SK-N-MC (cell line): ENCODE measurements at regions not wholly inside any gene's neighbourhood (a gene's known extent, or its start where the extent isn't known, plus 50 kb on each side); places are given as distances from the start of the nearest gene placed in this dataset.

ENCODE experiments used
- EZH2 ChIP-seq: fragments of 200-600 bp; sonication (generic); IDR thresholded peaks from one replicate; pipeline ENCODE4 v1.6.1; 2017; ENCODE audit warnings: antibody characterized with exemption
- FOXP2 ChIP-seq: optimal IDR thresholded peaks from 2 replicates; pipeline ENCODE3; 2011; ENCODE audit warnings: mild to moderate bottlenecking, moderate library complexity; ENCODE audit not compliant: insufficient read depth; ENCODE audit errors: extremely low read length, control extremely low read depth

DNA sequence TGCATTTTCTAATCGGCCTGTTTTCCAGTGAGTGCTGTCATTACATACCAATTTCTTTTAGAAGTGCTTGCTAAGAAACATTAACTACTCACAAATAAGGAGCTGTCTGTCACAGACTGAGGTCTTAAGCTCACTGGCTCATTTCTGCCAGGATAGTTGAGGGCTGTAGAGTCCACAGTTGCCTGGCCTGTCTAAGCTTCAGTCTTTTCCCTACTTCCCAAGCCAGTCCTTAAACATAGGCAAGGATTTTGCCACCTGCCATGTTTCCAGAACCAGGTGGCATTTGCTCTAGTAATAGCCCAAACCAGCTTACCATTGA lies 84.7 kb downstream of the LINC00237 start:
- TF ChIP-seq FOXP2 (no peak), EZH2 (no peak)
